ENCODE measurements at regions not wholly inside any gene's neighbourhood (a gene's known extent, or its start where the extent isn't known, plus 50 kb on each side); places are given as distances from the start of the nearest gene placed in this dataset.
"Not testable (repeated sequence)": the region's sequence is repeated elsewhere in the genome, so short reads cannot be mapped to it uniquely, and the experiment has no call there.

DNA sequence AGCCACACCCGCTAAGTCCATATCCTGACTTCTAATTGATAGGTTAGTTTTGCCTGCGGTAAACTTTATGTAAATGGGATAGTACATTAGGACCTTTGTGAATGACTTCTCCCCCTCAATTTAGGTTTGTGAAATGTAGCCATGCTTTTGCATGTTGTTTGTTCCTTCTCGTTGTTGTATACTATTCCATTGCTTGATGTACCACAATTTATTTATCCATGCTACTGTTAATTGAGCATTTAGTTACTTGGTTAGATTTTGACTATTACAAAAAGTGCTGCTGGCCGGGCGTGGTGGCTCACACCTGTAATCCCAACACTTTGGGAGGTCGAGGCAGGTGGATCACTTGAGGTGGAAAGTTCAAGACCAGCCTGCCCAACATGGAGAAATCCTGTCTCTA, 150.8 kb upstream of the MED13 start:
- TF ChIP-seq POLR2AphosphoS5 (IDR thresholded peaks at IDR 0.05) = not testable (repeated sequence)
- TF ChIP-seq, protein P1, sequence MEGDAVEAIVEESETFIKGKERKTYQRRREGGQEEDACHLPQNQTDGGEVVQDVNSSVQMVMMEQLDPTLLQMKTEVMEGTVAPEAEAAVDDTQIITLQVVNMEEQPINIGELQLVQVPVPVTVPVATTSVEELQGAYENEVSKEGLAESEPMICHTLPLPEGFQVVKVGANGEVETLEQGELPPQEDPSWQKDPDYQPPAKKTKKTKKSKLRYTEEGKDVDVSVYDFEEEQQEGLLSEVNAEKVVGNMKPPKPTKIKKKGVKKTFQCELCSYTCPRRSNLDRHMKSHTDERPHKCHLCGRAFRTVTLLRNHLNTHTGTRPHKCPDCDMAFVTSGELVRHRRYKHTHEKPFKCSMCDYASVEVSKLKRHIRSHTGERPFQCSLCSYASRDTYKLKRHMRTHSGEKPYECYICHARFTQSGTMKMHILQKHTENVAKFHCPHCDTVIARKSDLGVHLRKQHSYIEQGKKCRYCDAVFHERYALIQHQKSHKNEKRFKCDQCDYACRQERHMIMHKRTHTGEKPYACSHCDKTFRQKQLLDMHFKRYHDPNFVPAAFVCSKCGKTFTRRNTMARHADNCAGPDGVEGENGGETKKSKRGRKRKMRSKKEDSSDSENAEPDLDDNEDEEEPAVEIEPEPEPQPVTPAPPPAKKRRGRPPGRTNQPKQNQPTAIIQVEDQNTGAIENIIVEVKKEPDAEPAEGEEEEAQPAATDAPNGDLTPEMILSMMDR (IDR thresholded peaks at IDR 0.05) = not testable (repeated sequence)

All from suprapubic skin (tissue), 3 donors.